Fibroblast of the aortic adventitia (primary cell): ENCODE measurements at regions not wholly inside any gene's neighbourhood (a gene's known extent, or its start where the extent isn't known, plus 50 kb on each side); places are given as distances from the start of the nearest gene placed in this dataset.

Experiments used
- DNase-seq: peaks from one replicate; pipeline ENCODE4 v3.0.0-alpha.2; 2010; ENCODE audit warnings: low read depth
- H3K4me3 ChIP-seq: 2 replicates; pipeline ENCODE4 v1.5.1; 2011; ENCODE audit warnings: low read depth, mild to moderate bottlenecking, control low read depth, low read length, moderate library complexity
- CTCF ChIP-seq: IDR thresholded peaks from 2 replicates; pipeline ENCODE4 v1.5.1; 2011; ENCODE audit warnings: mild to moderate bottlenecking, low read length, control low read depth, inconsistent platforms; ENCODE audit not compliant: insufficient read depth

DNA sequence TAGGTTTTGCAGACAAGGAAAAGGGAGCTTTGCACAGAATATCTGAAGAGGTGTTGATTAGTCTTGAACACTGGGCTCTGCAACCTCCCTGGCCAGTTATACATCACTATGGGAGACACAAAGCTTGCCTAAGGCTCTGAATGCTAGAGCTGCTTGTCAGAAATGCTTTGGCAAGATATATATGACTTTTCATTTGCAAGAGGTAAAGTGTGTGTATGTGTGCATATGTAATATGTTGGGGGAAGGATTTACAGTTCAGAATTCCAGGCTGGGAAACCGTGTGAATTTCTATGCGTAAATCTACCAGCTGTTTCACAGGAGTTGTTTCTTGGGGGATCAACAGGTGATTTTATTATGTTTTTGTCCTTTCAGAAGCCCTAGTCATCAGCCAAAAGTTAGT is 350.9 kb downstream of the TMEM114 start:
- TF ChIP-seq CTCF = no peak
- no peak overlapping the region for H3K4me3 ChIP-seq
- DNase-seq = no peak

DNA sequence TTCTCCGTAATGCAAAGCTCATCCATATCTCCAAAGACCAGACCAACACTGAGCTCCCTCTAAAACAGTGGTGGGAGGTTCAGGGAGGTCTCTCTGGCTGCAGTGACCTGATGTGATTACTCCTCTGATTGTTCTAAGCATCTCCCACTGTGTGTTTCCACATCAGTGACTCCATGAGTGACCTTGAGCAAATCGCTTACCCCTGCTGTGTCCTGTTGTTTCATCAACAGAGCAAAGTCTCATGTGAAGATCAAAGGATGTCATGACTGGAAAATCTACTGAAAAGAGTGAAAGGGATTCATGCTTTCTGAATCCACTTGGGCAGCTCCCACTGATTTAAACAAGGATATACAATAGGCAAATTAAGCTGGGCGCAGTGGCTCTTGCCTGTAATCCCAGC is 352.9 kb downstream of the TMEM114 start:
- TF ChIP-seq CTCF = no peak
- no peak for DNase-seq
- no peak overlapping the region for H3K4me3 ChIP-seq

DNA sequence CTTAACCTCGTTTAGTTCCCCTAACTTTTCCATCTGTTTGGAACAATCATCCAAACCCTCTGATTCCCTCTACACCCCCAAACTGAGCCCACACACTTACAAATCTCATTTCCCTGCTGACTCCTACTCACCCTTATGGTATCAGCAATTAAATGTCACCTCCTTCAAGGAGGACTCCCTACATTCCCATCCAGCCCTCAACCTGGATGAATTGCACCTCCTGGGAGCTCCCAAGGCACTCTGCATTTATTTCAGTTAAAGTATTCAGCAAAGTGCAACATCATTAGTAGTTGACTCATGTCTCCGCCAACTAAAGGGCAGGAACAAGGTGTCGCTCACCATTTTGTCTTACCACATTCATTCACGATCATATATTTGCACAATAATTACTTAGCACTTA is 353.5 kb downstream of the TMEM114 start:
- DNase-seq = no peak
- no peak overlapping the region for H3K4me3 ChIP-seq

DNA sequence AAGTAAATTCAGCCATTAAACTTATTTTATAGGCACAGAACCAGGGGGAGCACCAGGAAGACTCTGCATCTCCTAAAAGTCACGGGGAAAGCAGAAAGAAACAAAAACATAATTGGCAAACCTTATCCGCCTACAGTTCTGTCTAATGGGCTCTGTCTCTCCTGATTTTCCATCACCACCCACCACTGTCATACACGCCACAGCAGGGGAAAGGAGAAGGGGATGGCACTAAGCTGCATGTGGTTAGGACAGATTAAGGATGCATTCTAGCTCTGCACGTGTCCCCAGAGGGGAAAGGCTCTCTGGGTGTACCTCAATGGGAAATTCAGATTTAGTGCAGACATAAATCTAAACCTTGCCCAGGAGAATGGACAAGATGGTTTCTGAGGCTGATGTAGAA is 359.8 kb downstream of the TMEM114 start:
- DNase-seq = no peak
- no peak for TF ChIP-seq CTCF
- H3K4me3 ChIP-seq = no peak overlapping the region

More for the DNA sequence above, 353.5 kb downstream of the TMEM114 start:
- no peak for TF ChIP-seq CTCF

DNA sequence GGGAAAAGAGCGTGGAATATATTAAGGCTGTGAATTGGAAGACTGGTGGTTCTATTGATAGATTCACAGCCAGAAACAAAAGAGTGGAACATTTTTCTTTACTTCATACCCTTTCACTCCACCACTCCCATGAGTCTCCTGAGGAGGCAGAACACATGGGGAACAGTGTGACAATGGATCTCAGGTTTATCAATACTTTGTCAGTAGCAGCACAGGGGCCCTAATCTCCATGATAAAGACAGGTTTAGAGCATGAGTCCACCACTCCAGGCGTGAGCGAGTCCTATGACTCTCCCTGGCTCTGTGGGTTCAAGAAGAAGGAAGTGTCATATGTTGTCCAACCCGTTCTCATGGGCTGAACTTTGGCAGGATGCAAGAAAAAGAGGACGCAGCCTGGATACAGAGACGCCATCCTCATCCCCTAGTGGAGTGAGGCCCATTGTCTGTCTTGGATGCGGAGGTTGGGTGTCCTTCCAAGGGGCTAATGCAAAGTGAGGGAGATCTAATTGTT is 361.2 kb downstream of the TMEM114 start:
- no peak for DNase-seq
- TF ChIP-seq CTCF = no peak

DNA sequence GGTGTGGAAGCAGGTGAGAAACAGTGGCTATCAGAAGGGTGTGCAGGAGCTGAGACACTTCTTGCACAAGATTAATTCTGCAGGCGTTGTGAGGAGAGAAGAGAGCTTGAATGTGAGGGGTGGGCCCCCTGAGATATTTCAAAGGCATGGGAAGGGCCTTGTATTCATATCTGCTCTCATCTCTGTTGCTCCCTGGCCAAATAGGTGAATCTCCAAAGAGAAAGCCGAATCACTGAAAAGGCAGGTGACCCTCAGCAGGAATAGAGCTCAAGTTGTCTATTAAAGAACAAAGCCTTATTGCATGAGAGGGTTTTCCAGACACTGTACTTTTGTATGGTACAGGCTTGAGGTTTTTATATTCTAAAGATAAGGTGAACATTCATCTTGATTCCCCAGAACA is 373.1 kb downstream of the TMEM114 start:
- TF ChIP-seq CTCF = no peak
- no peak overlapping the region for H3K4me3 ChIP-seq
- DNase-seq = no peak

More for the DNA sequence above, 361.2 kb downstream of the TMEM114 start:
- H3K4me3 ChIP-seq = no peak overlapping the region

GRCh38 chr16:8204769-8205168 is 385.5 kb downstream of the TMEM114 start:
- no peak for DNase-seq
- TF ChIP-seq CTCF = no peak
- H3K4me3 ChIP-seq = no peak overlapping the region
